ENCODE measurements at regions not wholly inside any gene's neighbourhood (a gene's known extent, or its start where the extent isn't known, plus 50 kb on each side); places are given as distances from the start of the nearest gene placed in this dataset.

DNA sequence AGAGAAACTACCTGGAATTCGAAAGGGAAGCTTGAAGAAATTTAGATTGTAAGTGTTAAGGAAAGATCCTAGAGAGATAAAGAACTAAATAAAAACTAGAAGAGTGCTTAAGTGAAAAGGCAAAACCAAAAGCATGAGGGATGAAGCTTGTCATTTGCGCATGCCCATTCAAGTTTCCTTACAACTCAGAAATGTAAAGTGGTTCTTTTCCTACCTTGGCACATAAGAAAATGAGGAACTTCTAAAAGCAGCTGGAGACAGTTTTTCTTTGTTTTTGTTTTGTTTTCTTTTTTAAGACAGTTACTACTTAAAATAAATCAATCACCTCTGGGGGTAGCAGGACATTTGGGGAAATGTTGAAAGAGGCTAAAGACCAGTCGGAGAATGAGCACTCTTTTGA is 1304.4 kb upstream of the PCDH7 start:
- no peak for DNase-seq

DNA sequence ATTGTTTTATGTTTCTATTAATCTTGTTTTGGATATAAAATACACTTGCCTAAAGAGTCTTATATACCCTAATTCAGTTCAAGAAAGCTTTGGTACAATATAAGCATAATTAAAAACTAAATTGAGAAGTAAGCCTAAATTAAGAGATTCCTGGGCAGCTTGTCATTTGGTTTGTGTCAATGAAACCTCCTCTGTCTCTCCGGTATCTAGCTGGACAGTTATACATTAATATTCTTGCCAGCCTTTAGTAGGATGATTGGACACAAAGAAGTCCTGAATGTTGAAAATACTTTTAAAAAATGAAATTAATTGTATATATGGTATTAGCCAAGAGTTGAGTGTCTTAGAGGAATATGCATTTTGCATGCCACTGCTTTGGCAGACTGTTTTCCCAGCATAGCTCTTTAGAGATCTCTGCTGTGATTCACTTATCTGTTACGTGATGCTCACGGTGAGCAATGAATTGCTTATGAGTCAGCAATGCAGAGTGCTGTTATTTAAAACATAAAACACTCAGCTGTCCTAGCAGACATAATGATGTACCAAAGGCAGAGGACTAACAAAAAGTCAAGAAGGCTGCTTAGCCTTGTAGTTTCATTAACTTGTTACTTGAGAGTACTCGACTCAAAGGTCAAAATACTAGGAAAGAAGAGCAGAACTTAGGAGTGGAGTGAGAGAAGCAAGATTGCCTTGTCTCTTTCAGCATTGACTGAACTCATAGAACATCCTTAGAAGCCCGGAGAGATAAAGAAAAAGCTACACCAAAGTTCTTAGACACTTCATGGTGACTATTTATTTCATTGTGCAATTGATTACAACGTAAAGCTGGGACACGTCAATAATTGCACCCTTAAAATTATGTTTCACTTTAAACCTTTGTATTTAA is 1296.1 kb upstream of the PCDH7 start:
- no peak for DNase-seq

DNA sequence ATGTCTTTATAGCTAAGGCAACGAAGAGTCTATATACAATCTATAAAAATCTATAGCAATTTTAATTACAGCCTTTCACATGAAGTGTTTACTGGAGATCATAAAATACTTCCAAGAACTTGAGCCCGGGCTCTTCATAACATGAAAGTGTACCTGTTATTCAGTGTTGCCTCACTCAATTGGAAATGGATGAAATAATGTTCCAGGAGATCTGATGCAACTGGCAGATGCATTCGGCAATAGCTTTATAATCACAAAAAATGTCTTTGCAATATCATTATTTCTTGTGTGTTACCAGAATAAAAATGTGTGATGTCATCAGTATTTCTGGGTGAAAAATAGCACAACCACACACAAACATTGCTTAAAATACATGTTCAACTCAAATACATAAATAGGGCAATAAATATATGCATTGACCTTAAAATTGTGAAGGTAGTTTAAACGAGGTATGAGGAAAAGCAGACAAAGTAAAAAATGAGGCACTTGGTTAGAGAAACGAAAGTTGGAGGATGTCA is 1266.8 kb upstream of the PCDH7 start:
- DNase-seq = no peak

GRCh38 chr4:29459926-29460325 is 1260.2 kb upstream of the PCDH7 start:
- DNase-seq = no peak

- DNase-seq = no peak
Measured at GRCh38 chr4:29467044-29467717, 1253.0 kb upstream of the PCDH7 start.

Data from NCI-H2171 treated with DMSO at 0.1 percent for 48 hours (cell line).